ENCODE measurements at regions not wholly inside any gene's neighbourhood (a gene's known extent, or its start where the extent isn't known, plus 50 kb on each side); places are given as distances from the start of the nearest gene placed in this dataset.

DNA sequence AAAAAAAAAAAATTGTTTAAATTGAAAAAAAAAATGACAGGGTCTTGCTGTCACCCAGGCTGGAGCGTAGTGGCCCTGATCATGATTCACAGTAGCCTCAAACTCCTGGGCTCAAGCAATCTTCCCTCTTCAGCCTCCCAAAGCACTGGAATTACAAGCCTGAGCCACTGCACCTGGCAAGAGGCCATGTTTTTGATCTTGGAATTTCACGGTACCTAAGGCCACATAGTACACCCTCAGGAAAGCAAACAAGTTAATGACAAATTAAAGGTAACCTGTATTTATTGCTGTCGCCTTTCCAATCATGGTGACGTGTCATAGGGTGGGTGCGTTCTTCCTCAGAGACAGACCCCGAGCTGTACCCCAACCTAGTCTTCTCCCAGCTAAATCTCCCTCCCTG lies 79.2 kb downstream of the LINC00237 start:
- Histone ChIP-seq H3K4me3 (ENCODE audit: low read depth, low read length) (no peak overlapping the region), H3K27me3 (ENCODE audit: control insufficient read depth, insufficient read depth, low read length) (no peaks in the 10 kb centered on the region), H3K36me3 (ENCODE audit: control insufficient read depth, insufficient read depth, low read length) (no peaks in the 10 kb centered on the region)
- TF ChIP-seq, protein P1, sequence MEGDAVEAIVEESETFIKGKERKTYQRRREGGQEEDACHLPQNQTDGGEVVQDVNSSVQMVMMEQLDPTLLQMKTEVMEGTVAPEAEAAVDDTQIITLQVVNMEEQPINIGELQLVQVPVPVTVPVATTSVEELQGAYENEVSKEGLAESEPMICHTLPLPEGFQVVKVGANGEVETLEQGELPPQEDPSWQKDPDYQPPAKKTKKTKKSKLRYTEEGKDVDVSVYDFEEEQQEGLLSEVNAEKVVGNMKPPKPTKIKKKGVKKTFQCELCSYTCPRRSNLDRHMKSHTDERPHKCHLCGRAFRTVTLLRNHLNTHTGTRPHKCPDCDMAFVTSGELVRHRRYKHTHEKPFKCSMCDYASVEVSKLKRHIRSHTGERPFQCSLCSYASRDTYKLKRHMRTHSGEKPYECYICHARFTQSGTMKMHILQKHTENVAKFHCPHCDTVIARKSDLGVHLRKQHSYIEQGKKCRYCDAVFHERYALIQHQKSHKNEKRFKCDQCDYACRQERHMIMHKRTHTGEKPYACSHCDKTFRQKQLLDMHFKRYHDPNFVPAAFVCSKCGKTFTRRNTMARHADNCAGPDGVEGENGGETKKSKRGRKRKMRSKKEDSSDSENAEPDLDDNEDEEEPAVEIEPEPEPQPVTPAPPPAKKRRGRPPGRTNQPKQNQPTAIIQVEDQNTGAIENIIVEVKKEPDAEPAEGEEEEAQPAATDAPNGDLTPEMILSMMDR (IDR thresholded peaks at IDR 0.05; ENCODE audit: insufficient read depth, low read length, severe bottlenecking): no peak
- DNase-seq (ENCODE audit: low read depth): no peak
- no peak for FAIRE-seq

DNA sequence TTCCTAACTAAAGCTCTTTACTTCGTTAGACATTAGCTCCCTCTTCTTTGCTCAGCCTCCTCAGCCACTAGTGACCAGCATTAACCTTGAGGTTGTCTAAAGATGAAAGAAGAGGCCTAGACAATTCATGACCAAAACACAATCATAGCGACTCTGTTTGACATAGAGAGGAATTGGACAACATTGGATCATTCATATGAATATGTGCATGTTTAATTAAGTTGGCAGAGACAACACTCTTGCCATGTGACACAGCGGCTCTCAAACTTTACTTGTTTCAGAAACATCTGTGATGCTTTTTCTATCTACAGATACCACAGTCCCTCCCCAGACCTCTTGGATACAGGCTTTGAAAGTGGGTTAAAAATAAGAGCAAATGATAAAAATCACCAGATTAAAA lies 81.7 kb downstream of the LINC00237 start:
- Histone ChIP-seq H3K4me3 (ENCODE audit: low read depth, low read length) (no peak overlapping the region), H3K27me3 (ENCODE audit: control insufficient read depth, insufficient read depth, low read length) (no peaks in the 10 kb centered on the region), H3K36me3 (ENCODE audit: control insufficient read depth, insufficient read depth, low read length) (no peaks in the 10 kb centered on the region)
- FAIRE-seq (no peak), DNase-seq (ENCODE audit: low read depth) (no peak)
- TF ChIP-seq, protein P1 (IDR thresholded peaks at IDR 0.05; ENCODE audit: insufficient read depth, low read length, severe bottlenecking): no peak

DNA sequence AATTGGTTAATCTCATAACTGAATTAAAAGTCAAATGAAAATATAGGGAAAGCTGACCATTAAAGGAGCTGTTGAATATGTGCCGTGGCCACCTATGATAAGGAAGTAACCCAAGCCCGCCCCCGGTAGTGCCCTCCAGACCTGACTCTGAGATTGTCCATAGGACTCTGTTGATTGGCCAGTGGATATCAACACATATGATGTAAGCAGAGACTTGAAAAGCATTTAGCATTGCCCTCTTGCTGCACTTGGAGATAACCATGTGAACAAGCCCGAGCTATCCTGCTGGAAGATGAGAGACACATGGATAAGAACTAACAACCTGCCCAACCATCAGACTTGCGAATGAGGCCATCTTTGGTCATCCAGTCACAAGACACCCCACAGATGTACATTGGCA lies 83.2 kb downstream of the LINC00237 start:
- TF ChIP-seq, protein P1 (IDR thresholded peaks at IDR 0.05; ENCODE audit: insufficient read depth, low read length, severe bottlenecking): no peak
- FAIRE-seq (no peak), DNase-seq (ENCODE audit: low read depth) (no peak)
- Histone ChIP-seq H3K4me3 (ENCODE audit: low read depth, low read length) (no peak overlapping the region), H3K36me3 (ENCODE audit: control insufficient read depth, insufficient read depth, low read length) (no peaks in the 10 kb centered on the region), H3K27me3 (ENCODE audit: control insufficient read depth, insufficient read depth, low read length) (no peaks in the 10 kb centered on the region)

DNA sequence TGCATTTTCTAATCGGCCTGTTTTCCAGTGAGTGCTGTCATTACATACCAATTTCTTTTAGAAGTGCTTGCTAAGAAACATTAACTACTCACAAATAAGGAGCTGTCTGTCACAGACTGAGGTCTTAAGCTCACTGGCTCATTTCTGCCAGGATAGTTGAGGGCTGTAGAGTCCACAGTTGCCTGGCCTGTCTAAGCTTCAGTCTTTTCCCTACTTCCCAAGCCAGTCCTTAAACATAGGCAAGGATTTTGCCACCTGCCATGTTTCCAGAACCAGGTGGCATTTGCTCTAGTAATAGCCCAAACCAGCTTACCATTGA lies 84.7 kb downstream of the LINC00237 start:
- Histone ChIP-seq H3K36me3 (ENCODE audit: control insufficient read depth, insufficient read depth, low read length) (no peaks in the 10 kb centered on the region), H3K4me3 (ENCODE audit: low read depth, low read length) (no peak overlapping the region), H3K27me3 (ENCODE audit: control insufficient read depth, insufficient read depth, low read length) (no peaks in the 10 kb centered on the region)
- TF ChIP-seq, protein P1 (IDR thresholded peaks at IDR 0.05; ENCODE audit: insufficient read depth, low read length, severe bottlenecking): no peak
- DNase-seq (ENCODE audit: low read depth) (no peak), FAIRE-seq (no peak)

DNA sequence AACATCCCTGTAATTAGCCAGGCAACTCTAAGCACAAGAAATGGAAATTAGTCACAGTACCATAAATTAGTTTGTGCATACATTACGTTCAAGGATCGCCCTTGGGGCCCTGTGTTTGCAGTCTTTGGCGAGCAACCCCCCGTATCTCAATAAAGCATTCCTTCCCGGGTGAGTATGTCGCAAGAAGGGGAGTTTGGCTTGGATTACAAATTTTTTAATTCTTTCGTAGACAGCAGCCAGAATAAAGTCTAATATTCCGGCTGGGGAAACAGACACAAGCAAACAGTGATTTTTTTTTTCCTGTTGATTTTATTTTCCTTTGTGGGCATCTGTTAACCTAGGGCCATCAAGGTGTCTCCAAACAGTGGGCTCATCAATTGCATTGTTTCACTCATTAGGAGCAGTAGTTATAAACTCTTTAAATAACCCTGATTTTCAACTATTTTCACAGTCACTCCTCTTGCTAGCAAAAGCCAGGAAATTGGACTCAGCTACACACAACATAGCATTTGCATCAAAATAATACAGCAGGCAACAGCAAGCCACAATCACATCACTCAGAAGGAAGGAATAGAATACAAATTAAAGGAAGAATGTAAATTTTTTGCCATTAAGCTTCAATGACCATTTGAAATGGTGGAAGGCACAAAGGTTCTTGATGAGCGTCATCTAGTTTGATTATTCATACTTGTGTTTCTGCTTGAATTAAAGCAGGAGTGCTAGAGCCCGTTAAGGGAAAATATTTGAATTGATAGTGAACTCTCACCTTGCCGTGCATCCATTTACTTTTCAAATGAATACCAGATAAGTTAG lies 85.3 kb downstream of the LINC00237 start:
- H3K4me3 ChIP-seq (ENCODE audit: low read depth, low read length): no peak overlapping the region
- TF ChIP-seq, protein P1 (IDR thresholded peaks at IDR 0.05; ENCODE audit: insufficient read depth, low read length, severe bottlenecking): no peak
- no peak for FAIRE-seq
- DNase-seq (ENCODE audit: low read depth): no peak
- H3K27me3 ChIP-seq (ENCODE audit: control insufficient read depth, insufficient read depth, low read length): no peaks in the 10 kb centered on the region
- H3K36me3 ChIP-seq (ENCODE audit: control insufficient read depth, insufficient read depth, low read length): no peaks in the 10 kb centered on the region
